ENCODE measurements at regions not wholly inside any gene's neighbourhood (a gene's known extent, or its start where the extent isn't known, plus 50 kb on each side); places are given as distances from the start of the nearest gene placed in this dataset.

DNA sequence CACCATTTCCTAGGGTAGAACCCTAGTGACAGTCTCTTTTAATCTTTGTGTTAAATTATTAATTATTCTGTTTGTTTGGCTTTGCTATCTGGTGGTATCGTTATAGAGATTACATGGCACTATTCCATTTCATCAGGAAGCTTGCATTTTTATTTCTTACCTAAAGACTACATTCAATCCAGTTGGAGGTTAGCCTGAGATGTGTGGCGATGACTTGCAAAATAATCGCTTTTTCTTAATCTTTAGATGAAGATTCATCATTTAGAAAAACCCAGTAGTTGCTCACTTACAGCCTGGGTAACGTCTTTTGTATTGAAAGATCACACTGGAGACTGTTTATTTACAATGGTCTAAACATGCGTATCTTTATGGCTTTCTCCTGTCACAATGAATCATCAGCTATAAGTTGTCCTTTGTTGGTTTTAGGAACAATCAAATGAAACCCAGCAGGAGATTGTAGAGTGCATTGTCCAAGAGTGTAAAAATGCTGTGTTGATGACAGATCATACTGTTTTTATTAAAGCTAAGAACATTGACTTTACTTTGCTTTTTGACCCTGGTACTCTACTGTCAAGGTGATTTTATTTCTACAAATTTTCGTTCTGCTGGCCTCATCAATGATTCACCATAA lies 281.7 kb upstream of the PITX2 start:
- Mint-ChIP-seq H3K27me3 (peaks cover 4 to 6% of the 10 kb centered on the region in 2 donors), H3K4me3 (no peak overlapping the region), H3K9me3 (no peaks in the 10 kb centered on the region), H3K4me1 (no peaks in the 10 kb centered on the region), H3K36me3 (no peaks in the 10 kb centered on the region), H3K27ac (no peak overlapping the region)
- no peak for DNase-seq
- no peak for ATAC-seq (replicated peaks)

DNA sequence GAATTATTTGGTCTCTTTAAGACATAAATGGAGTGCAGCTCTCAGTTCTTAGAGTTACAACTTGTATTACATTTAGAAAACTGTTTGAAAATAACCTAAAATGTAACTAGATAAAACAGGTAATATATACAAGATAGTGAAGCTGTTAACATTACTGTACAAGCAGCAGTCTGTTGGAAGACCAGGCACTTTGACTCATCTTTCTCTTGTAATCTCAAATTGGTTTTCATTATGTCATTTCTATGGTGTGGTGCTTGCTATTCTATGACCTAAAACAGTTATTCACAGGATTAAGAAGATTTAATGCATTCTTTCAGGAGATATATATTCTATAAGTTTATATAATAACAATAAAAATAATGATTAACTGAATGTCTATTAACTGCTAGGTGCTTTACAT lies 282.5 kb upstream of the PITX2 start:
- Mint-ChIP-seq H3K4me1 (no peaks in the 10 kb centered on the region), H3K9me3 (no peaks in the 10 kb centered on the region), H3K27me3 (peaks cover 4 to 6% of the 10 kb centered on the region in 2 donors), H3K36me3 (no peaks in the 10 kb centered on the region), H3K27ac (no peak overlapping the region), H3K4me3 (no peak overlapping the region)
- no peak for DNase-seq
- ATAC-seq (replicated peaks) = no peak

DNA sequence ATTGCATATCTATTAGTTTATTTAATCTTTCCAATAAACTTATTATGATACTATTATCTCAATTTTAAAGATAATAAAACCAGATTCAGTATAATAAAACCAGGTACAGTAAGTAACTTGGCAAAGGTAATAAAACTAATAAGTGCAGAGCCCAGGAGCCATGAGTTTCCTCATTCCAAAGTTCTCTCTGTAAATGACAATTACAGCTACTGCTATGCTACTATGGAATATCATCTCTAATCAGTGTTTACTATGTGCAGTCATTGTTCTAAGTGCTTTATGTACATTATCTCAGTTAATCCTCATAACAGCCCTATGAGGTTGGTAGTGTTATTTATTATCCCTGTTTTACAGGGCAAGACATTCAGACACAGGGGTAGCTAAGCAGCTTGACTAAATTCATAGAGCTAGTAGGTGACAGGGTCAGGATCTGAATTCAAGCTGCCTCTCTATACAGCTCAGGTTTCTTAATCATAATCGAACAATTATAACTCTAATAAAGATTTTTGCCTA lies 285.0 kb upstream of the PITX2 start:
- no peak for ATAC-seq (replicated peaks)
- no peaks in the 10 kb centered on the region for H3K36me3 Mint-ChIP-seq
- H3K27ac Mint-ChIP-seq = no peak overlapping the region
- H3K4me3 Mint-ChIP-seq = no peak overlapping the region
- no peaks in the 10 kb centered on the region for H3K9me3 Mint-ChIP-seq
- DNase-seq = no peak
- no peaks in the 10 kb centered on the region for H3K4me1 Mint-ChIP-seq
- peaks cover 0 to 6% of the 10 kb centered on the region in 2 donors for H3K27me3 Mint-ChIP-seq

DNA sequence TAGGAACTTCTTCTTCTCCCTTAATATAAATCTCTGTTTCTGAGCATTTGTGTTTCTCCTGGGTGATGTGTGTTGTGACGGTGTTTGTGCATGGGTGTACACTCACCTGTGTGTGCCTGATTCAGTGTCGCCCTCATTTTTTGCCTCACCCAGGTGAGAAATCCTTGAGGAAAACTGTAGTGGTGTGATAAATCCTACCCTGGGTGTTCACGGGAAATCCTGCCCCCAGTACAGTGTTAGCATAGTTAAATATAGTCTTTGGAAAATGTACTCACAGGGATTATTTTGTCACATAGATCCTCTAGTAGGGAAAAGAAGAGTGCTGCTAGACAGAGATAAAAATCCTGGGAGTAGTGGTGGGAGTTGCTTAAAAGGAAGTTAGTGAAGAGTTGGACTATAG lies 291.9 kb upstream of the PITX2 start:
- no peak for ATAC-seq (replicated peaks)

DNA sequence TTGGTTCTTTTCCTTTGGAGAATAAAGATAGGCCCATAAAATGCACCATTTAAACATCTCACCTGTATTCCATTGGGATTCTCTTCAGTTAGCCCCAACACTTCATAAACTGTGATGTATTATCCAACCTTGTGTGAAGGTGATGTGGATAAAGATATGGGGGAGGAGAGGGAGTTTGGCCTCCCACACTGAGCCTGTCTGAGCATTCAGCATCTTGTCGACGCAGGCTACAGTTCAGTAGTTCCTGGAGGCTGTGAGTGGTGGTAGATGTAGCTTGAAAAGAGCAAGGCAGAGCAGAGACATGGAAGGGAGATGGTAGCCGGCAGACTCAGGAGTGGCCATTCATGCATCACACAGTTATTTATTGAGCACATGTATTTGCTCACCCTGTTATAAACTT lies 292.4 kb upstream of the PITX2 start:
- no peaks in the 10 kb centered on the region for H3K27me3 Mint-ChIP-seq
- no peaks in the 10 kb centered on the region for H3K4me1 Mint-ChIP-seq
- no peaks in the 10 kb centered on the region for H3K9me3 Mint-ChIP-seq
- no peak for DNase-seq
- ATAC-seq (replicated peaks) = no peak
- H3K36me3 Mint-ChIP-seq = no peaks in the 10 kb centered on the region
- H3K4me3 Mint-ChIP-seq = no peak overlapping the region
- no peak overlapping the region for H3K27ac Mint-ChIP-seq

More for the DNA sequence above, 291.9 kb upstream of the PITX2 start:
- H3K4me3 Mint-ChIP-seq = no peak overlapping the region
- no peak for DNase-seq
- H3K36me3 Mint-ChIP-seq = no peaks in the 10 kb centered on the region
- no peak overlapping the region for H3K27ac Mint-ChIP-seq
- H3K27me3 Mint-ChIP-seq = no peaks in the 10 kb centered on the region
- no peaks in the 10 kb centered on the region for H3K4me1 Mint-ChIP-seq
- H3K9me3 Mint-ChIP-seq = no peaks in the 10 kb centered on the region

DNA sequence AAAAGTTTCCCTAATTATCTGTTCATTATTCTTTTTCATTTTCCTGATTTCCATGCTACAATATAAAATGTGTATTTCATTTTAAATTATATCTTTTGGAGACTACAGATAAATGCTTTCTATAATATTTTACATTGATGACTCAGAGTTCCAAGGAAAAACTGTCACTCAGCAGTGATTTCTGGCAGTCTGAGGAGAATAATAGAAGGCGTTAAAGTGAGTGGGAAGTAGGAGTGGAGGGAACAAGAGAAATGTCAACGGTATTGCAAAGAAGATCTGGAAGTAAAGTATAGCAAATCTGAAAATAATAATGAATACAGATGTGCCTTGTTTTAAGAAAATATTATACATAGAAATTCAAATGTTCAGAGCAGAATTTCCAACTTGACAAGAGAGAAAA lies 293.6 kb upstream of the PITX2 start:
- no peaks in the 10 kb centered on the region for H3K36me3 Mint-ChIP-seq
- H3K9me3 Mint-ChIP-seq = no peaks in the 10 kb centered on the region
- H3K4me3 Mint-ChIP-seq = no peak overlapping the region

DNA sequence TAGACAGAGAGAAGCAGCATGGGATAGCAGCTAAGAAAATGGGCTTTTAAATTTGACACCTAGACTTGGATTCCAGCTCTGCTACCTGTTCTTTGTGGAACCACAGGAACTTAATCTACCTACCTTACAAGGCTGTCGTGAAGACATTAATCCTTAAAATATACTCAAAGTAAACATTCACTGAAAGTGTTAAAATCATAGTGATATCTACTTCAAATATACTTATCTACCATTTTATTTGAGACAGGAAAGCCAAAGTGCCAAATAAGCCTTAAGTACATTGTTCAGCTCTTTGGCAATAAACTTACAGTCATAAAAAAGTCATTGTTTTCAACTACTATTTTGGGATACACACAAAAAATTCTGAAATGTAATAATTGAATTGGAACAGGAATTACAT lies 295.0 kb upstream of the PITX2 start:
- no peak overlapping the region for H3K4me3 Mint-ChIP-seq
- no peaks in the 10 kb centered on the region for H3K4me1 Mint-ChIP-seq
- H3K27me3 Mint-ChIP-seq = no peaks in the 10 kb centered on the region
- no peaks in the 10 kb centered on the region for H3K9me3 Mint-ChIP-seq
- no peaks in the 10 kb centered on the region for H3K36me3 Mint-ChIP-seq
- no peak overlapping the region for H3K27ac Mint-ChIP-seq
- ATAC-seq (replicated peaks) (no peak), DNase-seq (no peak)

More for the DNA sequence above, 293.6 kb upstream of the PITX2 start:
- no peaks in the 10 kb centered on the region for H3K4me1 Mint-ChIP-seq
- no peaks in the 10 kb centered on the region for H3K27me3 Mint-ChIP-seq
- ATAC-seq (replicated peaks) (no peak), DNase-seq (no peak)
- no peak overlapping the region for H3K27ac Mint-ChIP-seq

DNA sequence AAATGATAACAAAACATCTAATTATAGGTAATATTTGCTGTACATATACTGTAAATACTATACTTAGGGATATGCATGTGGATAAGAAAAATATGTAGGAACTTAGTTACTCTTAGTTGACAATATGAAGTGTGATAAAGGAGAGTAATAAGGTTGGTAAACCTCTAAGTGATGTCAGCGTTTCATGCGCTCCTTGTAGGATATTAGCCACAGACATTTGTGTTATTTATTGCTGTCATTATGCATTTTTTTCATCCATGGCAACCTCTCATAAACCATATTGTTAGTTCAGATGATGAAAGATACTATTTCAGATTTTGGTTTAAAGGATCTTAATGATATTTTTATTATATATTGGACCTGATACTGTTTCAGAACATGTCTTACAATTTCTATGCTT lies 298.1 kb upstream of the PITX2 start:
- H3K9me3 Mint-ChIP-seq = peaks cover 0 to 3% of the 10 kb centered on the region in 2 donors
- no peaks in the 10 kb centered on the region for H3K36me3 Mint-ChIP-seq
- no peak for ATAC-seq (replicated peaks)
- H3K4me3 Mint-ChIP-seq = no peak overlapping the region
- H3K27ac Mint-ChIP-seq = no peak overlapping the region
- DNase-seq = no peak
- H3K27me3 Mint-ChIP-seq = peaks cover 0 to 8% of the 10 kb centered on the region in 2 donors
- H3K4me1 Mint-ChIP-seq = no peaks in the 10 kb centered on the region

DNA sequence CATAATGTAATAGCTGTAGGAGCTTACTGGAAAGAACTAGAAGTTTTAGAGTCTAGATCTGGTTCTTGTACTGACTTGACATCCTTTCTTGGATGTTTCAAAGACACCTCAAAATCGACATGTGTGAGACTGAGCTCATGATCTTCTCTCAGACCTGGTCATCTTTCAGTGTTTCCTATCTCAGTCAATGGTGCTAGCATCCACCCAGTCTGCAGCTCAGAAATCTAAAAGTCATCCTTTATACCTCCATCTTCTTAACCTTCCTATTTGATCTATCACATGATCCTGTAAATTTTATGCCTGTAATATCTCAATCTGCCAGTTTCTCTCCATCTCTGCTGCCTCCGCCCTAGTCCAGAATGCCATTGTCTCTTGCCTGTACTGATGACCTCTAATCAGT lies 301.9 kb upstream of the PITX2 start:
- peaks cover 0 to 3% of the 10 kb centered on the region in 2 donors for H3K9me3 Mint-ChIP-seq
- H3K36me3 Mint-ChIP-seq = no peaks in the 10 kb centered on the region

DNA sequence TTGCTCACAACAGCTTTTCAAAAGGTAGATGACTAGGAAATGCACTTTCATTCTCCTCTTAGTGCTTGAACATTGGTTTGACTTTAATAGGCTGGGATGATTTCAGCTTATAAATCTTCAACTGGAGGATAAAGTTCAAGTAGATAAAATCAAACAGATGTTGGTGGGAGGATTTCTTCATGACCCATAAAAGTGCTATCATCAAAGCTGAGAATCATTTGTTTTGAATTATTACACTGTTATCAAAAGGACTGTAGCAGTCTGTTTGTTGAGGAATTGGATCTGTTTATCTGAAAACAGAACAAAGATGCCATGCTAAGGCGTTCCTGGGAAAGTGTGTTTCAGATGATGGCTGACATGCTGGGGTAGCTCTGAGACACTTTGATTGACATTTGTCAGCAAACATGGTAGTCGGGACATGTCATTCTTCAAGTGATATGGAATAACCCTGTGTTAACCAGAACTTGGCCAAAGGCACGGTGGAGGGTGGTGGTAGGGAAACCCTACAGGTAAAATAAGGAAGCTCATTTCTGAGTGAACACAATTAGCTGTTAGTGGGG lies 304.0 kb upstream of the PITX2 start:
- ATAC-seq (replicated peaks) = no peak
- Mint-ChIP-seq H3K4me1 (no peaks in the 10 kb centered on the region), H3K36me3 (no peaks in the 10 kb centered on the region), H3K27me3 (peaks cover 0 to 8% of the 10 kb centered on the region in 2 donors), H3K27ac (no peak overlapping the region), H3K4me3 (no peak overlapping the region), H3K9me3 (peaks cover 0 to 3% of the 10 kb centered on the region in 2 donors)
- no peak for DNase-seq

More for the DNA sequence above, 301.9 kb upstream of the PITX2 start:
- Mint-ChIP-seq H3K27ac (no peak overlapping the region), H3K4me3 (no peak overlapping the region), H3K4me1 (no peaks in the 10 kb centered on the region), H3K27me3 (peaks cover 0 to 8% of the 10 kb centered on the region in 2 donors)
- no peak for DNase-seq
- ATAC-seq (replicated peaks) = no peak

DNA sequence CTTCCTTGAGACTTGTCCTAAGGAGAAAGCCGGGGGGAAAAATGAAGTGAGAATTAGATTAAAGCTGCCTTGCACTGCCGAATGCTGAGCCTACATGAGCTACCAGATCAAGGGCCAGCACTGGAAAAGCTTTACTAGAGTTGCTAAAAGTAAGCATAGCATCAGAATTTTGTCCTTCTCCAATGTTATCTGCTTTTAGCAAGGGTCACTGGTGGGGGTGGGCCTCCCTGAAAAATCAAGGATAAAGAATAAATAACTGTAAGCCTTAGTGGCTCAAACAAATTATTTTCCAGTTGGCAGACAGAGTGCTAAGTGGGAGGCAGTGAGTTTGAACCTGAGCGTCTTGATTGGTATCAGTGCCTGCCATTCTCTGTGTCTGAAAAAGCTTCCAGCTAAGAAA lies 310.5 kb upstream of the PITX2 start:
- no peak for ATAC-seq (replicated peaks)
- H3K4me3 Mint-ChIP-seq = no peak overlapping the region
- H3K27ac Mint-ChIP-seq = no peak overlapping the region
- no peaks in the 10 kb centered on the region for H3K36me3 Mint-ChIP-seq
- no peak for DNase-seq
- no peaks in the 10 kb centered on the region for H3K9me3 Mint-ChIP-seq
- no peaks in the 10 kb centered on the region for H3K4me1 Mint-ChIP-seq
- H3K27me3 Mint-ChIP-seq = no peaks in the 10 kb centered on the region

DNA sequence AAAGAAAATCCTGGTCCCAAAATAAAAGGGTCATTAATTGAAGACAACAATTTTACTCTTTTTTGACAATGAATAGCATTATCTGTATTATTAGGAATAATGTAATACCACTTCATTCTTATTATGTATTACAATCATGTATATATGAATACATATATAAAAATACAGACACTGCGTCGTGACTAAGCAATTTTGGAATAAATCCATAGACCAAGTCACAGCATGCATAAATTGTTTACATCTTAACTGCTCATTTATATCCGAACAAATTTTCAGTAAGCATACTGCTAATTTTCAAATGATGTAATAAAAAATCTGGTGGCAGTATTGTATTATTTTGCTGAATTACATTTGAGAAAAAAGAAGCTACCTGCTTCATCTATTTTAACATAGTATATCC lies 321.6 kb upstream of the PITX2 start:
- Mint-ChIP-seq H3K4me3 (no peak overlapping the region), H3K27me3 (no peaks in the 10 kb centered on the region), H3K36me3 (no peaks in the 10 kb centered on the region), H3K27ac (no peak overlapping the region), H3K4me1 (no peaks in the 10 kb centered on the region), H3K9me3 (peaks cover 0 to 2% of the 10 kb centered on the region in 2 donors)
- ATAC-seq (replicated peaks) (no peak), DNase-seq (no peak)

DNA sequence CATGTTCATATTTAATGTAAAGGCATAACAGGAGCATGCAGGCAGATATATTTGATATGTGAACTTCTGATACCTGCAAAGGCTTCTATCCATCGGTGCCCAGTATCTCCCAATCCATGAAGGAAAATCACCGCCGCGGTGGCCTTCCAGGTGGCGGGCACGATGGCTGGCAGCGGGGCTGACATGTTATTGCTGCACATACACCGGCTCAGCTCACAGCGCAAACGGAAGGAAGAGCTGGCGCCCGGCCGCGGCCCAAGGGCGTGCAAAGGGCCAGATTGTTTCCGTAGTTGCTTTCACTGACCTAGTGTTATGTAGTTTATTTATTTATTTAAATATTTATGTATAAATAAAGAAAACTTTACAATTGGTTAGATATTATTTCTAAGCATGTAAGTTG lies 322.7 kb upstream of the PITX2 start:
- DNase-seq (no peak), ATAC-seq (replicated peaks) (no peak)
- Mint-ChIP-seq H3K27ac (no peak overlapping the region), H3K4me3 (no peak overlapping the region), H3K27me3 (no peaks in the 10 kb centered on the region), H3K36me3 (no peaks in the 10 kb centered on the region), H3K9me3 (no peaks in the 10 kb centered on the region), H3K4me1 (no peaks in the 10 kb centered on the region)

DNA sequence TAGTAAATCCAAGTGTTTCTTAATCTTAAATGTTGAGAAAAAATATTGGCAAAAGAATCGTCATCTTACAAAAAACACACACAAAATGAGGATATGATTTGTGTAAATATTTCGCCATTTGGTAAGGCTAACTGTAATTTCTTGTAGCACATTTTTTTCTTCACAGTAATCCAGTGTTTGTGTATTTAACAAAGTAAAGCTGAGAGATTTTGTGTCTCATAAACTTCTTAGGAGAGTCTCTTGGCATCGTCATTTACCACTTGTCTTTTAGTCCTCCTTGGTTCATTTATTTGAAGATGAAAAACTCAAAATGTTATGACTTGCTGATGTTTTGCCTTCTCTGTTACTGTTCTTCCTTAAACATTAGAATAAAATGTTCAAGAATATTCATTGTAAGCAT lies 326.7 kb upstream of the PITX2 start:
- ATAC-seq (replicated peaks) (no peak), DNase-seq (no peak)
- Mint-ChIP-seq H3K4me1 (no peaks in the 10 kb centered on the region), H3K36me3 (no peaks in the 10 kb centered on the region), H3K9me3 (no peaks in the 10 kb centered on the region), H3K27me3 (no peaks in the 10 kb centered on the region), H3K4me3 (no peak overlapping the region), H3K27ac (no peak overlapping the region)

DNA sequence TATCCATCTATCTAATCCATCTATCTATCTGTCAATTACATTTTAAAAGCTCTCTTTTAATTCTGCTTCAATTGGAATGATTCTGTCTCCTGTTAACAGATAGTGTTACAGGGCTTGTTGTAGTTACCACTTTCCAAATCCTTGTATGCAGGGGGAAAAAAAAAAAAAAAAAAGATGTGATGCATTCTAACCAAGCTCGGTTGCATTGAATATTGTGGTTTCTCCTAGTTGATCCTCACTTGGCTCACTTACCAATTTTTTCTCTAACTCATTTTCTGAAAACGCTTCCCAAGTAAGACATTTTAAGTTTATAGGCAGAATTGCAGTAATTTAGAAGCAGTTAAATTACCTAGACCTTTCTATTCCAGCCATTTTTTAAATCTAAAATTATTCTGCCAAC lies 327.9 kb upstream of the PITX2 start:
- Mint-ChIP-seq H3K27ac (no peak overlapping the region), H3K36me3 (no peaks in the 10 kb centered on the region), H3K4me3 (no peak overlapping the region), H3K27me3 (no peaks in the 10 kb centered on the region), H3K9me3 (no peaks in the 10 kb centered on the region), H3K4me1 (no peaks in the 10 kb centered on the region)
- ATAC-seq (replicated peaks) (no peak), DNase-seq (no peak)

Data from stimulated activated naive B cell treated with anti-CD40 and anti-IgM and Interleukin-4, amounts not matched to agents 10 μg/mL and 1 μg/mL and 100 μg/mL, for 72 hours (primary cell).